HEK293T (cell line): ENCODE measurements at regions not wholly inside any gene's neighbourhood (a gene's known extent, or its start where the extent isn't known, plus 50 kb on each side); places are given as distances from the start of the nearest gene placed in this dataset.

ENCODE experiments used
- FOXA1 ChIP-seq: fragments of 450-650 bp; IDR thresholded peaks from 2 replicates; pipeline ENCODE4 v1.6.1; 2016; ENCODE audit warnings: mild to moderate bottlenecking
- SP1 ChIP-seq: fragments of 450-650 bp; IDR thresholded peaks from 2 replicates; pipeline ENCODE4 v1.6.1; 2017
- ZNF384 ChIP-seq: fragments of 450-650 bp; IDR thresholded peaks from 2 replicates; pipeline ENCODE4 v1.6.1; 2016

- TF ChIP-seq ZNF384 (no peak), SP1 (no peak), FOXA1 (no peak)
Observed at GRCh38 chr14:85878874-85879273, 348.9 kb downstream of the FLRT2 start.
